Activated B cell treated with CpG ODN at 0.5 μM for 24 hours (primary cell): ENCODE measurements at regions not wholly inside any gene's neighbourhood (a gene's known extent, or its start where the extent isn't known, plus 50 kb on each side); places are given as distances from the start of the nearest gene placed in this dataset.

Source experiments
- ATAC-seq: fragments of 200-7000 bp; cut with Tn5 transposase; one replicate; pipeline ENCODE4 v1.10.0; 2021; ENCODE audit warnings: low read depth, mild to moderate bottlenecking, moderate library complexity
- CTCF ChIA-PET: fragments of 350-600 bp; sonication (Branson Sonifier 250); formaldehyde crosslinking; loops from one replicate; lab custom pipeline; 2021; ENCODE audit warnings: antibody characterized with exemption; lab: Charles Lee
- POLR2A ChIA-PET: fragments of 350-600 bp; sonication (Branson Sonifier 250); formaldehyde crosslinking; loops from one replicate; lab custom pipeline; 2021; ENCODE audit warnings: antibody characterized with exemption; lab: Charles Lee
- DNase-seq: peaks from one replicate; pipeline ENCODE4 v3.0.0; 2022
- H3K27ac Mint-ChIP-seq: one replicate; pipeline ENCODE4 v1.8.0; 2020; ENCODE audit warnings: mixed read lengths
- H3K27me3 Mint-ChIP-seq: one replicate; pipeline ENCODE4 v1.8.0; 2021; ENCODE audit warnings: mixed read lengths
- H3K36me3 Mint-ChIP-seq: one replicate; pipeline ENCODE4 v1.8.0; 2021; ENCODE audit warnings: low read depth, mixed read lengths
- H3K4me1 Mint-ChIP-seq: one replicate; pipeline ENCODE4 v1.8.0; 2021; ENCODE audit warnings: mixed read lengths
- H3K4me3 Mint-ChIP-seq: one replicate; pipeline ENCODE4 v1.8.0; 2020; ENCODE audit warnings: mild to moderate bottlenecking, mixed read lengths
- H3K9me3 Mint-ChIP-seq: one replicate; pipeline ENCODE4 v1.8.0; 2020; ENCODE audit warnings: mixed read lengths
- CTCF ChIP-seq: fragments of 200-600 bp; IDR thresholded peaks from one replicate; pipeline ENCODE4 v1.8.0; 2022; ENCODE audit warnings: antibody characterized with exemption, mild to moderate bottlenecking
- intact Hi-C: fragments of 100-400 bp; cut with micrococcal nuclease; formaldehyde crosslinking; loops from one replicate; pipeline ENCODE4 v1.15.1; 2024

GRCh38 chr15:47301481-47301880 lies 415.8 kb upstream of the SEMA6D start:
- CTCF ChIA-PET = no interaction called here
- no peaks in the 10 kb centered on the region for H3K36me3 Mint-ChIP-seq
- no peak for ATAC-seq
- POLR2A ChIA-PET = no interaction called here
- no peak overlapping the region for H3K27ac Mint-ChIP-seq
- no peak for DNase-seq
- intact Hi-C loops = no loop called here
- H3K4me3 Mint-ChIP-seq = no peak overlapping the region
- no peaks in the 10 kb centered on the region for H3K9me3 Mint-ChIP-seq
- H3K27me3 Mint-ChIP-seq = no peaks in the 10 kb centered on the region
- no peaks in the 10 kb centered on the region for H3K4me1 Mint-ChIP-seq
- no peak for TF ChIP-seq CTCF

GRCh38 chr15:47304656-47305055 lies 412.6 kb upstream of the SEMA6D start:
- Mint-ChIP-seq H3K27me3 (no peaks in the 10 kb centered on the region), H3K4me3 (no peak overlapping the region), H3K4me1 (no peaks in the 10 kb centered on the region), H3K9me3 (peaks cover 3% of the 10 kb centered on the region), H3K27ac (no peak overlapping the region), H3K36me3 (no peaks in the 10 kb centered on the region)
- intact Hi-C loops = no loop called here
- no peak for ATAC-seq
- CTCF ChIA-PET = no interaction called here
- DNase-seq = no peak
- no peak for TF ChIP-seq CTCF
- POLR2A ChIA-PET = no interaction called here

GRCh38 chr15:47312161-47312560 lies 405.1 kb upstream of the SEMA6D start:
- CTCF ChIA-PET = no interaction called here
- Mint-ChIP-seq H3K27me3 (no peaks in the 10 kb centered on the region), H3K27ac (no peak overlapping the region), H3K9me3 (peaks cover 5% of the 10 kb centered on the region), H3K36me3 (no peaks in the 10 kb centered on the region), H3K4me1 (no peaks in the 10 kb centered on the region), H3K4me3 (no peak overlapping the region)
- intact Hi-C loops = no loop called here
- no peak for ATAC-seq
- no peak for TF ChIP-seq CTCF
- POLR2A ChIA-PET = no interaction called here
- DNase-seq = no peak

- no peaks in the 10 kb centered on the region for H3K36me3 Mint-ChIP-seq
- TF ChIP-seq CTCF = no peak
- intact Hi-C loops = no loop called here
- no peaks in the 10 kb centered on the region for H3K4me1 Mint-ChIP-seq
- no peak overlapping the region for H3K27ac Mint-ChIP-seq
- no peak overlapping the region for H3K4me3 Mint-ChIP-seq
- no peaks in the 10 kb centered on the region for H3K27me3 Mint-ChIP-seq
- DNase-seq (no peak), ATAC-seq (no peak)
- H3K9me3 Mint-ChIP-seq = no peaks in the 10 kb centered on the region
- CTCF ChIA-PET = no interaction called here
- POLR2A ChIA-PET = no interaction called here
These were observed 390.6 kb upstream of the SEMA6D start for GRCh38 chr15:47326410-47327333.

DNA sequence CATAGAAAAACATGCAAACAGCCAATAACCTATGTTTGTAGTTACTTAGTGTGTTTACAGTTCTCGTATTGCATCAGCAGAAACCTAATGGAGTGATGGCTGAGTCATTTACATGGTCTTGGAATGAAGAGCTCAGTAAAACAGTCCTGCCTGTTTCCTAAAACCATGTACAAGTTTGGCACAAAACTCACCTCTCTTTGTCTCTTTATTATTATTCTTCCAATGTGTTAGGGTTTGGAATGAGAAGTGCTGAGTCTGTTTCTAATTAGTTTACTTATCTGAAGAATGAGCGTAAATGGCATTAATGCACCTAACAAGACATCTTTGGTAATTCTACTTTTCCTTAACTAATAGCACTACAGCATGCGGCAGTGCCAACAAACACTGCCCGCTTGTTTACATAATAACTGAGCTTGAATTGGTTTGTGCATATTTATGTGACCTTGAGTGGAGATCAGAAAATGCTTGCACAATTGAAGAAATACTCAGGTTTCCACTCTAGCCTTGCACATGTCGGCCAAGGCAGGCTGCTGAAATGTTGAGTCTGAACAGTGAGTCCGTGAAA lies 385.4 kb upstream of the SEMA6D start:
- Mint-ChIP-seq H3K4me1 (no peaks in the 10 kb centered on the region), H3K9me3 (no peaks in the 10 kb centered on the region), H3K27me3 (no peaks in the 10 kb centered on the region), H3K4me3 (no peak overlapping the region), H3K27ac (no peak overlapping the region), H3K36me3 (no peaks in the 10 kb centered on the region)
- POLR2A ChIA-PET = no interaction called here
- intact Hi-C loops = no loop called here
- DNase-seq = no peak
- CTCF ChIA-PET = no interaction called here
- ATAC-seq = no peak
- no peak for TF ChIP-seq CTCF
